HL-60 (cell line): ENCODE measurements at regions not wholly inside any gene's neighbourhood (a gene's known extent, or its start where the extent isn't known, plus 50 kb on each side); places are given as distances from the start of the nearest gene placed in this dataset.

Source experiments
- CTCF ChIP-seq: IDR thresholded peaks from one replicate; pipeline ENCODE4 v1.5.1; 2011; ENCODE audit warnings: low read length, control low read depth, inconsistent platforms; ENCODE audit not compliant: insufficient read depth
- POLR2AphosphoS5 ChIP-seq: IDR thresholded peaks from 2 replicates; pipeline ENCODE4 v1.6.1; 2012; ENCODE audit warnings: low read depth
- REST ChIP-seq: IDR thresholded peaks from 2 replicates; pipeline ENCODE4 v1.6.1; 2012; ENCODE audit warnings: low read depth; ENCODE audit not compliant: insufficient replicate concordance

- TF ChIP-seq CTCF (no peak), POLR2AphosphoS5 (no peak), REST (no peak)
These were observed 94.1 kb upstream of the LIN7C start for GRCh38 chr11:27600656-27601055.
